Suprapubic skin (tissue), 4 donors: ENCODE measurements at regions not wholly inside any gene's neighbourhood (a gene's known extent, or its start where the extent isn't known, plus 50 kb on each side); places are given as distances from the start of the nearest gene placed in this dataset.

Experiments
- DNase-seq, 2 donors: peaks; one replicate each; pipeline ENCODE4 v3.0.0-alpha.2; 2019; ENCODE audit warnings: low spot score in 2 of 2
- H3K27ac ChIP-seq: fragments of 200-600 bp; sonication (generic); one replicate; pipeline ENCODE4 v1.5.1; 2019
- H3K27me3 ChIP-seq: fragments of 200-600 bp; sonication (generic); one replicate; pipeline ENCODE4 v1.5.1; 2019
- H3K36me3 ChIP-seq: fragments of 200-600 bp; sonication (generic); one replicate; pipeline ENCODE4 v1.5.1; 2019
- H3K4me1 ChIP-seq: fragments of 200-600 bp; sonication (generic); one replicate; pipeline ENCODE4 v1.5.1; 2019
- H3K4me3 ChIP-seq: fragments of 200-600 bp; sonication (generic); one replicate; pipeline ENCODE4 v1.5.1; 2019; ENCODE audit warnings: mild to moderate bottlenecking
- H3K9me3 ChIP-seq: fragments of 200-600 bp; sonication (generic); one replicate; pipeline ENCODE4 v1.5.1; 2019
- EP300 ChIP-seq: sonication (generic); formaldehyde crosslinking; IDR thresholded peaks from one replicate; pipeline ENCODE4 v1.6.1; 2017; ENCODE audit warnings: antibody characterized with exemption
- POLR2A ChIP-seq, 2 donors: fragments of 450-650 bp; IDR thresholded peaks; one replicate each; pipeline ENCODE4 v1.6.1; 2017; ENCODE audit warnings: antibody characterized with exemption in 2 of 2, mild to moderate bottlenecking in 2 of 2, moderate library complexity in 2 of 2
- POLR2AphosphoS5 ChIP-seq, 3 donors: sonication (generic); formaldehyde crosslinking; IDR thresholded peaks; one replicate each; pipeline ENCODE4 v1.6.1; 2017; ENCODE audit warnings: antibody characterized with exemption in 3 of 3
- WGBS: methylation state at CpG from one replicate; pipeline ENCODE4 v1.1.5; 2018; 5-methylcytosine and 5-hydroxymethylcytosine counted together
- TF ChIP-seq, protein P1 (sequence below), 2 donors: fragments of 200-600 bp in 1 of 2; fragments of 450-650 bp in 1 of 2; sonication (generic) in 1 of 2; IDR thresholded peaks; one replicate each; pipeline ENCODE4 v1.5.1; 2016 to 2019; ENCODE audit warnings: antibody characterized with exemption in 2 of 2, mild to moderate bottlenecking in 1 of 2, moderate library complexity in 1 of 2

GRCh38 chr15:38648121-38648843 is 83.7 kb upstream of the RASGRP1 start:
- no peaks in the 10 kb centered on the region for H3K27me3 ChIP-seq
- H3K4me1 ChIP-seq = peaks cover 27% of the 10 kb centered on the region
- peak in 1 of 3 donors; percentile 76 for TF ChIP-seq POLR2AphosphoS5 (IDR thresholded peaks at IDR 0.05)
- no peak for TF ChIP-seq POLR2A (IDR thresholded peaks at IDR 0.05)
- no peak overlapping the region for H3K4me3 ChIP-seq
- DNase-seq = no peak
- peak overlapping the region; percentile 72 for H3K27ac ChIP-seq
- no peaks in the 10 kb centered on the region for H3K9me3 ChIP-seq
- no peaks in the 10 kb centered on the region for H3K36me3 ChIP-seq
- WGBS = 50% methylated on average over 10 of the region's 10 CpGs

DNA sequence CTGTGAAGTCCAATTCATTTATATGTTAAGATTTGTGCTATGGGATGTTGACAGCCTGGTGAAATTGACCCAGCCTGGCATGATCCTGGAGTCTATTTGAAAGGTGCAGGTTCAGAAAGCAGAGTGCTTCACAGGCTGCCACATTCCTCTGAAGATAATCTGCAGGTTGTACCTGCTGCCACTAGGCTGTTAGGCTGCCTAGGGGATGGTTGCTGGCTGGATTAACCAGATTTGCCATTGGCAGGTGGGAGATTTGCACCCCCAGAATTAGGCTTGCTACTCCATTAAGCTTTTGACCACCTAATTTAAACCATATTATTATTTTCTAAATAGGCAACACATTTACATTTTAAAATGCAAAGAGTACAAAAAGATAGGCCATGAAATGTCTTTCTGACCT is 85.8 kb upstream of the RASGRP1 start:
- H3K27ac ChIP-seq = peak overlapping the region; percentile 32

GRCh38 chr15:38650936-38651327 is 86.3 kb upstream of the RASGRP1 start:
- TF ChIP-seq EP300 (no peak), POLR2AphosphoS5 (IDR thresholded peaks at IDR 0.05) (no peak), POLR2A (IDR thresholded peaks at IDR 0.05) (no peak)
- TF ChIP-seq, protein P1, sequence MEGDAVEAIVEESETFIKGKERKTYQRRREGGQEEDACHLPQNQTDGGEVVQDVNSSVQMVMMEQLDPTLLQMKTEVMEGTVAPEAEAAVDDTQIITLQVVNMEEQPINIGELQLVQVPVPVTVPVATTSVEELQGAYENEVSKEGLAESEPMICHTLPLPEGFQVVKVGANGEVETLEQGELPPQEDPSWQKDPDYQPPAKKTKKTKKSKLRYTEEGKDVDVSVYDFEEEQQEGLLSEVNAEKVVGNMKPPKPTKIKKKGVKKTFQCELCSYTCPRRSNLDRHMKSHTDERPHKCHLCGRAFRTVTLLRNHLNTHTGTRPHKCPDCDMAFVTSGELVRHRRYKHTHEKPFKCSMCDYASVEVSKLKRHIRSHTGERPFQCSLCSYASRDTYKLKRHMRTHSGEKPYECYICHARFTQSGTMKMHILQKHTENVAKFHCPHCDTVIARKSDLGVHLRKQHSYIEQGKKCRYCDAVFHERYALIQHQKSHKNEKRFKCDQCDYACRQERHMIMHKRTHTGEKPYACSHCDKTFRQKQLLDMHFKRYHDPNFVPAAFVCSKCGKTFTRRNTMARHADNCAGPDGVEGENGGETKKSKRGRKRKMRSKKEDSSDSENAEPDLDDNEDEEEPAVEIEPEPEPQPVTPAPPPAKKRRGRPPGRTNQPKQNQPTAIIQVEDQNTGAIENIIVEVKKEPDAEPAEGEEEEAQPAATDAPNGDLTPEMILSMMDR (IDR thresholded peaks at IDR 0.05) = no peak
- peak overlapping the region; percentile 32 for H3K27ac ChIP-seq
- no peaks in the 10 kb centered on the region for H3K27me3 ChIP-seq
- H3K9me3 ChIP-seq = no peaks in the 10 kb centered on the region
- H3K4me1 ChIP-seq = peaks cover 27% of the 10 kb centered on the region
- no peak for DNase-seq
- H3K36me3 ChIP-seq = no peaks in the 10 kb centered on the region
- 44% methylated on average over 1 of the region's 1 CpG for WGBS
- H3K4me3 ChIP-seq = no peak overlapping the region

More for the DNA sequence above, 85.8 kb upstream of the RASGRP1 start:
- H3K4me1 ChIP-seq = peaks cover 27% of the 10 kb centered on the region
- no peak overlapping the region for H3K4me3 ChIP-seq
- TF ChIP-seq EP300 (no peak), POLR2AphosphoS5 (IDR thresholded peaks at IDR 0.05) (no peak), POLR2A (IDR thresholded peaks at IDR 0.05) (no peak)
- TF ChIP-seq, protein P1 (IDR thresholded peaks at IDR 0.05) = no peak
- no peaks in the 10 kb centered on the region for H3K9me3 ChIP-seq
- H3K27me3 ChIP-seq = no peaks in the 10 kb centered on the region
- no peak for DNase-seq
- no peaks in the 10 kb centered on the region for H3K36me3 ChIP-seq

DNA sequence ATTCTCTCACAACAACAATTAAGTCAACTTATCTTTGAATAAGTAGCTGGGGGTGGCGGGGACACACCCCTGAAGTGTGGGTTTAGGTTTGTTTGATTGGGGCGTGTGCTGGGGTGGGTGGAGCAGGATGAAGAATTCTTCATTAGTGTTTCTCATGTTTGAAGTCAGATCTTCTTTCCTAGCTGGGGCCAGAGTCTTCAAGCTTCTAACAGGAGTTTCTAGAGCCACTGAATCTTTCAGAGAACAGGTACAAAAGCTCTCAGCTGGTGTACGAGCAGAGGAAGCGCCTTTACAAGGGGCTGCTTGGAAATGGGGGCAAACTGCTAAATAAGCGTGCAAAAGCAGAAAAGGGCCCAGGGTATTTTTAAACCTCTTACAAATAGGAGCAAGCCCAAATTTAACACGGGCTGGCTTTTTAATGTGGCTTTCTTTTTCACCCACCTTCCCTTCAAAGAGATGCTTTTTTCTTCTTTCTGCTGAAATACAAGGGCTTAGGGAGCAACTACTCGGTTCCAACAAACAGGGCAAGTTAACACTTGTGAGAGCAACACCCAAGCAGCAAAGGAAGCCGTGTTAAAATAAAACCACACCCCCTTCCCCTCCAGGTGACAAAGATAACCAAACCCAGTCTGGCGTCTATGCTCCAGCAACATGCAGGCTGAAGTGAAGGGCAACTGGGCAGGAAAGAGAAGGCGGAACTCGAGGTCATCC is 86.9 kb upstream of the RASGRP1 start:
- no peaks in the 10 kb centered on the region for H3K27me3 ChIP-seq
- H3K27ac ChIP-seq = peak overlapping the region; percentile 64
- H3K4me3 ChIP-seq = no peak overlapping the region
- no peaks in the 10 kb centered on the region for H3K9me3 ChIP-seq
- 45% methylated on average over 11 of the region's 11 CpGs for WGBS
- DNase-seq = no peak
- peaks cover 27% of the 10 kb centered on the region for H3K4me1 ChIP-seq
- no peak for TF ChIP-seq POLR2AphosphoS5 (IDR thresholded peaks at IDR 0.05)
- no peaks in the 10 kb centered on the region for H3K36me3 ChIP-seq

DNA sequence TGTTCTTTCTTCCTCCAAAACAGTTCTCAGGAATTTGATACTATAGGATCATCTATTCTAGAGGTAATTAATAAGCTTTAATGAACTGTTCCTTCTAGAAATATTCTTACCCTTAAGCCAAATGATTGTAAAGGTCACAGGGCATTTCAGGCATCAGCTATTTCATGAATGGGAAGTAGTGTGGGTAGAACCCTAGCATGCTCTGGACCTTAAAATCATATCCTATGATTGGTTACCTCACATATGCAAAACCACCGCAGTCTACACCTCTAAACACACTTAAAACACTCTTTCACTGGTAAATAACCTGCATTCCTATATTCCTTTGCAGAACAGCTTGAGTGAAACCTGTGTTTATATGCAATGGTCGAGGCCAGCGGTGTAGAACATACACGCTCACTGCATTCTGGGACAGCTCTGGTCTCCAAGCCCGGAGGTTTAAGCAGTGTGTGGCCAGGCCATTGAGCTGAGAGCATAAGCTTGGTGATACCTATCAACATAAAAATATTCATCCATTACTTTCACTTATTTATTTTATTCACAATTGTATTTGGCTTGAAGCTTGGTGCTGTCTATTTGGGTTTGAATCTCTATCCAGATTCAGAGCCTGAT is 87.7 kb upstream of the RASGRP1 start:
- Histone ChIP-seq H3K4me3 (no peak overlapping the region), H3K9me3 (no peaks in the 10 kb centered on the region), H3K36me3 (no peaks in the 10 kb centered on the region), H3K27ac (no peak overlapping the region), H3K4me1 (peaks cover 21% of the 10 kb centered on the region), H3K27me3 (no peaks in the 10 kb centered on the region)
- DNase-seq = no peak
- 96% methylated on average over 5 of the region's 5 CpGs for WGBS
- TF ChIP-seq, protein P1 (IDR thresholded peaks at IDR 0.05) = no peak
- TF ChIP-seq POLR2AphosphoS5 (IDR thresholded peaks at IDR 0.05) = no peak
- no peak for TF ChIP-seq POLR2A (IDR thresholded peaks at IDR 0.05)
- TF ChIP-seq EP300 = no peak

DNA sequence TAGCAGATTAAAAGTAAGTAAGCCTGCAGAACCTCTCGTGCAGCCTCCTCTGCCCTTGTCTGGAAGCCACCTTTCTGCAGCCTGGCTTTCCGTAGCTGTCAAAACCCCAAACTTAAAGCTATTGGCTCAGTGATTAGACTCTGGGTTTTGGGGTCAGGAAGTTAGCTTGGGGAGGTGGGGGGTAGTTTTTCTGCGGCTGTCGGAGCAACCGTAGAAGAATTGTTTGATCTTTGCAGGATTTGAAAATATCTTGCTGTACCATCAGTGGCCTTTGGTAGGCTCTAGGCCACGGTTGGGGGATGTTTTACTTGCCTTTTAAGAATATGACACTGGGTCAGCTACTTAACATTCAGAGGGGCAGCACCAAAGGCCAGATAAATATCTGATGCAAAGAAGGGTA is 88.4 kb upstream of the RASGRP1 start:
- no peak for DNase-seq
- no peak overlapping the region for H3K27ac ChIP-seq
- H3K9me3 ChIP-seq = no peaks in the 10 kb centered on the region
- 72% methylated on average over 6 of the region's 6 CpGs for WGBS
- peaks cover 20% of the 10 kb centered on the region for H3K4me1 ChIP-seq
- H3K27me3 ChIP-seq = no peaks in the 10 kb centered on the region
- TF ChIP-seq POLR2A (IDR thresholded peaks at IDR 0.05) (no peak), EP300 (no peak), POLR2AphosphoS5 (IDR thresholded peaks at IDR 0.05) (no peak)
- TF ChIP-seq, protein P1 (IDR thresholded peaks at IDR 0.05) = no peak
- no peaks in the 10 kb centered on the region for H3K36me3 ChIP-seq
- no peak overlapping the region for H3K4me3 ChIP-seq
